ENCODE measurements at regions not wholly inside any gene's neighbourhood (a gene's known extent, or its start where the extent isn't known, plus 50 kb on each side); places are given as distances from the start of the nearest gene placed in this dataset.

DNA sequence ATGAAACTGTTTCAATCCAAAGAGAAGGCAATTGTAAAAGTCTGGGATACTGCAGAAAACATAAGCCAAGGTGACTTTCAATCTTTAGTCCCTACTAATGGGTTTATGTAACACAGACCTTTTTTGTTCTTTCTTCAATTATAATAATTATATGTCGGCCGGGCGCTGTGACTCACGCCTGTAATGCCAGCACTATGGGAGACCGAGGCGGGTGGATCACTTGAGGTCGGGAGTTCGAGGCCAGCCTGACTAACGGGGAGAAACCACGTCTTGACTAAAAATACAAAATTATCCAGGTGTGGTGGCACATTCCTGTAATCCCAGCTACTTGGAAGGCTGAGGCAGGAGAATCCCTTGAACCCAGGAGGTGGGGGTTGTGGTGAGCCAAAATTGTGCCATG is 489.8 kb upstream of the CTSO start:
- Histone ChIP-seq H3K4me3 (ENCODE audit: low read depth, low read length) (no peak overlapping the region), H3K4me1 (no peaks in the 10 kb centered on the region), H3K4me2 (ENCODE audit: low read length) (no peak overlapping the region)

GRCh38 chr4:156442912-156443311 is 489.2 kb upstream of the CTSO start:
- Histone ChIP-seq H3K4me3 (ENCODE audit: low read depth, low read length) (no peak overlapping the region), H3K4me2 (ENCODE audit: low read length) (no peak overlapping the region), H2AFZ (no peak overlapping the region), H3K79me2 (no peaks in the 10 kb centered on the region), H3K27me3 (ENCODE audit: control insufficient read depth, insufficient read depth, low read length) (no peaks in the 10 kb centered on the region), H3K36me3 (ENCODE audit: control insufficient read depth, insufficient read depth, low read length) (no peaks in the 10 kb centered on the region), H3K4me1 (no peaks in the 10 kb centered on the region), H3K9ac (no peak overlapping the region), H3K27ac (no peak overlapping the region), H3K9me3 (ENCODE audit: control insufficient read depth, low read length) (no peaks in the 10 kb centered on the region)
- no peak for TF ChIP-seq CTCF (IDR thresholded peaks at IDR 0.05)

More for the DNA sequence above, 489.8 kb upstream of the CTSO start:
- H3K27ac ChIP-seq, result no peak overlapping the region
- no peak overlapping the region for H2AFZ ChIP-seq
- no peak overlapping the region for H3K9ac ChIP-seq
- no peak for TF ChIP-seq CTCF (IDR thresholded peaks at IDR 0.05)
- H3K27me3 ChIP-seq (ENCODE audit: control insufficient read depth, insufficient read depth, low read length), result no peaks in the 10 kb centered on the region
- no peaks in the 10 kb centered on the region for H3K36me3 ChIP-seq (ENCODE audit: control insufficient read depth, insufficient read depth, low read length)
- no peaks in the 10 kb centered on the region for H3K79me2 ChIP-seq
- H3K9me3 ChIP-seq (ENCODE audit: control insufficient read depth, low read length), result no peaks in the 10 kb centered on the region

- Histone ChIP-seq H3K4me2 (ENCODE audit: low read length) (no peak overlapping the region), H2AFZ (no peak overlapping the region), H3K4me1 (no peaks in the 10 kb centered on the region), H3K36me3 (ENCODE audit: control insufficient read depth, insufficient read depth, low read length) (no peaks in the 10 kb centered on the region), H3K4me3 (ENCODE audit: low read depth, low read length) (no peak overlapping the region), H3K79me2 (no peaks in the 10 kb centered on the region), H3K9me3 (ENCODE audit: control insufficient read depth, low read length) (no peaks in the 10 kb centered on the region), H3K9ac (no peak overlapping the region), H3K27me3 (ENCODE audit: control insufficient read depth, insufficient read depth, low read length) (no peaks in the 10 kb centered on the region), H3K27ac (no peak overlapping the region)
- TF ChIP-seq CTCF (IDR thresholded peaks at IDR 0.05), result no peak
Observed at GRCh38 chr4:156439576-156440200, 486.0 kb upstream of the CTSO start.

GRCh38 chr4:156437666-156438065 is 484.0 kb upstream of the CTSO start:
- no peaks in the 10 kb centered on the region for H3K79me2 ChIP-seq
- no peaks in the 10 kb centered on the region for H3K4me1 ChIP-seq
- no peak for TF ChIP-seq CTCF (IDR thresholded peaks at IDR 0.05)
- H3K9me3 ChIP-seq (ENCODE audit: control insufficient read depth, low read length), result no peaks in the 10 kb centered on the region
- H3K27ac ChIP-seq, result no peak overlapping the region
- no peak overlapping the region for H3K4me3 ChIP-seq (ENCODE audit: low read depth, low read length)
- H3K4me2 ChIP-seq (ENCODE audit: low read length), result no peak overlapping the region
- H3K9ac ChIP-seq, result no peak overlapping the region
- H3K27me3 ChIP-seq (ENCODE audit: control insufficient read depth, insufficient read depth, low read length), result no peaks in the 10 kb centered on the region
- H2AFZ ChIP-seq, result no peak overlapping the region
- H3K36me3 ChIP-seq (ENCODE audit: control insufficient read depth, insufficient read depth, low read length), result no peaks in the 10 kb centered on the region

DNA sequence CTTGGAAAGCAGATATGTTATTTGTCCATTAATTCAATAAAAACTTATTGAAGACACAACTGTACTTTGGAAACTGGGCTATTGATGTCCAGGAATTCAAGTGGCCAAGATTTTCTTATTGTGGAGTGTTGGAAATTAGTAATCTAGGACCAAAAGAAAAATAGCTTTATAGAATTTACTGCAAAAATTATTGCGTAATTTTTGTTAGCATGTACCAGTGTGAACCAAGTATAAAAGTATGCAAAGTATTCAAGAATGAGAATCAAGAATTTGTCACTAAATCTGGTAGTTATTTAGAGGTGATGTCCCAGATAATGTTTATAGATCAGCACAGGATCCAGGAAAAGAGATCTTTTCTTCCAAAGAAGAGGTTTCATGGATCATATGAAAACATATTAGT is 468.9 kb upstream of the CTSO start:
- H3K4me3 ChIP-seq (ENCODE audit: low read depth, low read length), result no peak overlapping the region
- H3K36me3 ChIP-seq (ENCODE audit: control insufficient read depth, insufficient read depth, low read length), result no peaks in the 10 kb centered on the region
- H3K9me3 ChIP-seq (ENCODE audit: control insufficient read depth, low read length), result no peaks in the 10 kb centered on the region
- H3K79me2 ChIP-seq, result no peaks in the 10 kb centered on the region
- H2AFZ ChIP-seq, result no peak overlapping the region
- H3K4me1 ChIP-seq, result no peaks in the 10 kb centered on the region
- H3K9ac ChIP-seq, result no peak overlapping the region
- H3K27me3 ChIP-seq (ENCODE audit: control insufficient read depth, insufficient read depth, low read length), result no peaks in the 10 kb centered on the region
- no peak overlapping the region for H3K27ac ChIP-seq
- no peak overlapping the region for H3K4me2 ChIP-seq (ENCODE audit: low read length)
- no peak for TF ChIP-seq CTCF (IDR thresholded peaks at IDR 0.05)

Measured in parathyroid adenoma (tissue), 2 donors.